GM19467 (cell line): ENCODE measurements at regions not wholly inside any gene's neighbourhood (a gene's known extent, or its start where the extent isn't known, plus 50 kb on each side); places are given as distances from the start of the nearest gene placed in this dataset.

Experiments
- ATAC-seq: cut with Tn5 transposase; IDR thresholded peaks from one replicate; pipeline ENCODE4 v1.9.1; 2021; ENCODE audit warnings: mild to moderate bottlenecking, moderate library complexity; ENCODE audit not compliant: unreplicated experiment

DNA sequence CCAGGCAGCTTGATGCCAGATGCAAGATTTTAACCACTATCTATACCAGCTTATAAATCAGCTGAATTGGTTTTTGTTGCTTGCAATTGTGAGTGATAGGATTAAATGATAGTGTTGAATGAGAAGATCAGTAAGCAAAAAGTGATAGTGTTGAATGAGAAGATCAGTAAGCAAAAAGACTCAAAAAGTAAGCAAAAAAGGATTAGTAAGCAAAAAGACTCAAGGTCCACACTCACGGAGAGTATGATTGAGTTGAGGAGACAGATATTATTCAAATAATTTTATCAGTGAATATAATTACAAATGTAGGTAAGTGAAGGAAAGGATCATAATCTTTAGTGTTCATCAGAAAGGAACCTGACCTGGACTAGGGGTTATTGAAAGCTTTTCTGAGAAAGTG lies 58.0 kb upstream of the ARRDC3 start:
- no peak for ATAC-seq

GRCh38 chr5:91438871-91439270 lies 55.8 kb upstream of the ARRDC3 start:
- no peak for ATAC-seq

DNA sequence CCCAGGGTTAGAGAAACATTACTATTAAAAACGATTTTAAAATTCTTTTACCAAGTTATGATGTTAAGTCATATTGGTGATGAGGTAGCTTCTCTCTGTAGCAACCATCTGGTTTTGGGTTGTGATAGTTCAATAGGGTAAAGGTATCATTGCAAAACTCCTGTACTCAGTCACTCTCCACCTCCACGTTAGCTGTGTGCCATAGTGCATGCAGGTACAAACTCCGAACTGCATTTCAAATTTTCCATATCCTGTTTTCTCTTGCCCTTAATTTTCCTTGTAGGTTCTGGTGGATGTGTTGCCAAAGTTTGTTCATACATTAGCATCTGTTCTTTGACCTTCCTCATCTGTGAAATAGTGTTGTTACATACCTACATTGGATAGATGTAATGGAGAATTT lies 53.1 kb upstream of the ARRDC3 start:
- no peak for ATAC-seq

GRCh38 chr5:91434348-91434747 lies 51.2 kb upstream of the ARRDC3 start:
- ATAC-seq, result no peak

DNA sequence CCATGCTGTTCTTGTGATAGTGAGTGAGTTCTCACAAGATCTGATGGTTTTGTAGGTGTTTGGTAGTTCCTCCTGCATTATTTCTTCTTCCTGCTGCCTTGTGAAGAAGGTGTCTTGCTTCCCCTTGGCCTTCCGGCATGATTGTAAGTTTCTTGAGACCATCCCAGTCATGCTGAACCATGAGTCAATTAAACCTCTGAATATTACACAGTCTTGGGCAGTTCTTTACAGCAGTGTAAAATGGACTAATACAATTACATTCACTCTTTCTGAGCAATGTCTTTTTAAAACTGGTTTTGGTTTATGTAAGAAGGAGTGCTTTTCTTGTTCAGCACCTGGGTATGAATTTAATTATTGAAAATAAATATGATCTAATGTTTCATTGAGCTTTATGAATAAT lies 50.7 kb upstream of the ARRDC3 start:
- no peak for ATAC-seq
